ENCODE measurements at regions not wholly inside any gene's neighbourhood (a gene's known extent, or its start where the extent isn't known, plus 50 kb on each side); places are given as distances from the start of the nearest gene placed in this dataset.

DNA sequence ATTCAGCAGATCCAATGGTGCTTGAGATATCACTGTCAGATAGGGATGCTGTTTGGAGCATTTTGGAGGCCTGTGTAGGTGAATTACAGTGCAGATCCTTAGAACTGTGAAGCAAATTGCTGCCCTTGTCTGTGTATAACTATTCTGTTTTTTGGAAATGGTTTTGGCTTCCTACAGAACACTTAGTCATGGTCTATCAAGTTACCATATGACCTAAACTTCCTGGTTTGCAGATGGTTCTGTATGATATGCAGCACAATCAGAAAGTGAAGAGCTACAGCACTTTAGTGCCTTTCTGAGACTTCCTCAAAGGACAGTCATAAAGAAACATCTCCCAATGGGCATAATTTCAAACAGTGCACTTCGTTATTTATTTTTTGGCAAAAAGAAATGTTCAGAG, 688.6 kb downstream of the SH3BGRL start:
- no peak for TF ChIP-seq CREB1 (IDR thresholded peaks at IDR 0.05; ENCODE audit: low read depth)
- no peak for TF ChIP-seq RAD21 (IDR thresholded peaks at IDR 0.05; ENCODE audit: low read depth)
- no peak for TF ChIP-seq EP300 (IDR thresholded peaks at IDR 0.05; ENCODE audit: borderline replicate concordance)
- no peak for TF ChIP-seq TAF1 (IDR thresholded peaks at IDR 0.05; ENCODE audit: low read depth)
- TF ChIP-seq TCF12 (IDR thresholded peaks at IDR 0.05; ENCODE audit: low read depth), result no peak
- TF ChIP-seq ZBTB7A (IDR thresholded peaks at IDR 0.05; ENCODE audit: low read depth), result no peak

Data from Ishikawa (cell line).